Esophagus muscularis mucosa (tissue), 4 donors: ENCODE measurements at regions not wholly inside any gene's neighbourhood (a gene's known extent, or its start where the extent isn't known, plus 50 kb on each side); places are given as distances from the start of the nearest gene placed in this dataset.

Source experiments
- DNase-seq: peaks from one replicate; pipeline ENCODE4 v3.0.0-alpha.2; 2017; ENCODE audit errors: extremely low spot score
- H3K27ac ChIP-seq, 4 donors: fragments of 200-600 bp; sonication (generic); replicated peaks in 1 of 4; 1 replicate in 3 of 4; 2 replicates in 1 of 4; pipeline ENCODE4 v1.5.1; 2016 to 2019; ENCODE audit warnings: mild to moderate bottlenecking in 1 of 4
- H3K27me3 ChIP-seq, 4 donors: fragments of 200-600 bp; sonication (generic); one replicate each; pipeline versions ENCODE4 v1.5.1 to v1.6.0; 2016 to 2019
- H3K36me3 ChIP-seq, 4 donors: fragments of 200-600 bp; sonication (generic); one replicate each; pipeline ENCODE4 v1.5.1; 2016 to 2019
- H3K4me1 ChIP-seq, 4 donors: fragments of 200-600 bp; sonication (generic); one replicate each; pipeline ENCODE4 v1.5.1; 2016 to 2019
- H3K4me3 ChIP-seq, 4 donors: fragments of 200-600 bp; sonication (generic); 1 replicate in 2 of 4; 2 replicates in 2 of 4; pipeline ENCODE4 v1.5.1; 2016 to 2019; ENCODE audit warnings: mild to moderate bottlenecking in 4 of 4, moderate library complexity in 1 of 4
- H3K9me3 ChIP-seq, 4 donors: fragments of 200-600 bp; sonication (generic); 1 replicate in 3 of 4; 2 replicates in 1 of 4; pipeline ENCODE4 v1.5.1; 2016 to 2019
- CTCF ChIP-seq, 3 experiments: fragments of 200-600 bp in 2 of 3; fragments of 450-650 bp in 1 of 3; sonication (generic) in 2 of 3; IDR thresholded peaks; one replicate each; pipeline ENCODE4 v1.5.1; 2017 to 2019; ENCODE audit warnings: antibody characterized with exemption in 3 of 3, mild to moderate bottlenecking in 2 of 3, moderate library complexity in 1 of 3
- EP300 ChIP-seq: sonication (generic); formaldehyde crosslinking; IDR thresholded peaks from one replicate; pipeline ENCODE4 v1.6.1; 2017; ENCODE audit warnings: antibody characterized with exemption
- POLR2A ChIP-seq: fragments of 450-650 bp; IDR thresholded peaks from one replicate; pipeline ENCODE4 v1.6.1; 2017; ENCODE audit warnings: antibody characterized with exemption, moderate library complexity, mild to moderate bottlenecking, low read depth
- POLR2AphosphoS5 ChIP-seq, 2 donors: sonication (generic); formaldehyde crosslinking; IDR thresholded peaks; one replicate each; pipeline ENCODE4 v1.6.1; 2017; ENCODE audit warnings: antibody characterized with exemption in 2 of 2
- WGBS: methylation state at CpG from one replicate; pipeline ENCODE4 v1.1.5; 2018; 5-methylcytosine and 5-hydroxymethylcytosine counted together
- intact Hi-C: fragments of 100-400 bp; cut with DNase I; formaldehyde crosslinking; loops from one replicate; pipeline ENCODE4 v1.15.1; 2023

DNA sequence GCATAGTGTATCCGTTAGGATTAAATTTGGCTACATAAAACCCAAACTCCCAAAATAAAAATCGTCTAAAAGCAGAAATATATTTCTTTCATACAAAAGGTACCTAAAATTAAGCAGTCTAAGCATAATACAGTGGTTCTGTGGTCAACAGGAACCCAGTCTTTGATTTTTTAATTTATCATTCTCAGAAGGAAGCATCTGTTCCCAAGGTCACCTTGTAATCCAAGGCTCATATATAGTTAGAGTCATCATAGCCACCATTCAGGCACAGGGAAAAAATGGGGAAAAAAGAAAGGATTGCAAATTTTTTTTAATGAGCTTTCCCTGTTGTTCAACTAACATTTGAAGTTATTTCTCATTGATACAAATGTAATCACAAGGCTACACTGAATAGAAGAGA lies 983.2 kb downstream of the PLOD2 start:
- 77% methylated on average over 2 of the region's 2 CpGs for WGBS
- H3K9me3 ChIP-seq = no peaks in the 10 kb centered on the region
- no peaks in the 10 kb centered on the region for H3K36me3 ChIP-seq
- no peak overlapping the region for H3K4me3 ChIP-seq
- no peaks in the 10 kb centered on the region for H3K27me3 ChIP-seq
- H3K27ac ChIP-seq = no peak overlapping the region
- H3K4me1 ChIP-seq = peaks cover 0 to 16% (median 8%) of the 10 kb centered on the region in 4 donors
- intact Hi-C loops = no loop called here
- DNase-seq = no peak
- TF ChIP-seq POLR2AphosphoS5 (IDR thresholded peaks at IDR 0.05) (no peak), POLR2A (no peak), EP300 (no peak), CTCF (IDR thresholded peaks at IDR 0.05) (no peak)

- intact Hi-C loops = no loop called here
- peaks cover 0 to 16% (median 8%) of the 10 kb centered on the region in 4 donors for H3K4me1 ChIP-seq
- WGBS = 49% methylated on average over 4 of the region's 4 CpGs
- no peak overlapping the region for H3K27ac ChIP-seq
- H3K4me3 ChIP-seq = peak overlapping the region; percentile 9 to 32 (median 26)
- no peaks in the 10 kb centered on the region for H3K9me3 ChIP-seq
- H3K36me3 ChIP-seq = no peaks in the 10 kb centered on the region
- no peaks in the 10 kb centered on the region for H3K27me3 ChIP-seq
- no peak for DNase-seq
- TF ChIP-seq EP300 (no peak), POLR2A (no peak)
Measured at GRCh38 chr3:145182196-145182911, 978.6 kb downstream of the PLOD2 start.

GRCh38 chr3:145183261-145183660 lies 977.7 kb downstream of the PLOD2 start:
- Histone ChIP-seq H3K27ac (no peak overlapping the region), H3K27me3 (no peaks in the 10 kb centered on the region), H3K4me3 (no peak overlapping the region), H3K4me1 (peaks cover 0 to 24% (median 12%) of the 10 kb centered on the region in 4 donors), H3K9me3 (no peaks in the 10 kb centered on the region), H3K36me3 (no peaks in the 10 kb centered on the region)
- TF ChIP-seq POLR2AphosphoS5 (IDR thresholded peaks at IDR 0.05) (no peak), CTCF (IDR thresholded peaks at IDR 0.05) (no peak), POLR2A (no peak), EP300 (no peak)
- 64% methylated on average over 3 of the region's 3 CpGs for WGBS
- no peak for DNase-seq
- intact Hi-C loops = no loop called here

DNA sequence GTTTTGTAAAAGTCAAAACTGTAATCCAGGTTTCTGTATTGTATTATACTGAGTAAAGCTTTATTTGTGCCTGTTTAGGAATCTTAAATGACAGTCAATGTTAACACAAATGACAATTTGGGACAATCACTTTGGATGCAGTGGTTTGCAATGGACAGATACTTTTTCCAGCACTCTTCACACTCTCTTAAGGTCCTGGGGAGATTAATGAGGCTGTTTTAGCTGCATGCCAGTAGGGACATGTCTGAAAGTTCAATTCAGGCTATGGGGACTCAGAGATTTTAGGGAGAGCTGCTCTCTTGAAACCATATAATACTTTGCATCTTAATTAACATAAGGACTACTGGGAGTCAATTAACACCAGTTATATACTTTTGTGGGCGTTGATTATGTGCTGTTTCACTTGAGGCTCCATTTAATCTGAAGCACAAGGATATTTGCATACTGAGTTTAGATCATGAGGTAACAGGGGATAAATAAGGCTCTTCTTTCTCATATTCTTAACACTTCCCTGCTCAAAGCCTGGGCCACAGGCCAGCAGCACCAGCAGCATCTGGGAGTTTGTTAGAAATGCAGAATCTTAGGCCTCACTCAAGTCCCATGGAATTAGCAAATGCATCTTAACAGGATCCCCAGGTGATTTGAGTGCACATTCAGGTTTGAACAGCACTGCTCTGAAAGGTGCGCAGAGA lies 972.8 kb downstream of the PLOD2 start:
- WGBS = 82% methylated on average over 2 of the region's 2 CpGs
- no peak overlapping the region for H3K27ac ChIP-seq
- TF ChIP-seq CTCF (IDR thresholded peaks at IDR 0.05) (no peak), POLR2AphosphoS5 (IDR thresholded peaks at IDR 0.05) (no peak), EP300 (no peak), POLR2A (no peak)
- H3K27me3 ChIP-seq = no peaks in the 10 kb centered on the region
- H3K9me3 ChIP-seq = no peaks in the 10 kb centered on the region
- H3K4me1 ChIP-seq = peaks cover 0 to 10% (median 7%) of the 10 kb centered on the region in 4 donors
- intact Hi-C loops = no loop called here
- no peak for DNase-seq
- H3K4me3 ChIP-seq = no peak overlapping the region
- H3K36me3 ChIP-seq = no peaks in the 10 kb centered on the region

GRCh38 chr3:145190138-145190537 lies 970.8 kb downstream of the PLOD2 start:
- Histone ChIP-seq H3K36me3 (no peaks in the 10 kb centered on the region), H3K27ac (no peak overlapping the region), H3K4me1 (peaks cover 0 to 10% (median 7%) of the 10 kb centered on the region in 4 donors), H3K4me3 (no peak overlapping the region), H3K9me3 (no peaks in the 10 kb centered on the region), H3K27me3 (no peaks in the 10 kb centered on the region)
- DNase-seq = no peak
- 93% methylated on average over 2 of the region's 2 CpGs for WGBS
- intact Hi-C loops = no loop called here
- no peak for TF ChIP-seq EP300
- no peak for TF ChIP-seq CTCF (IDR thresholded peaks at IDR 0.05)
- TF ChIP-seq POLR2AphosphoS5 (IDR thresholded peaks at IDR 0.05) = no peak
- TF ChIP-seq POLR2A = no peak
